Mammary epithelial cell (primary cell): ENCODE measurements at regions not wholly inside any gene's neighbourhood (a gene's known extent, or its start where the extent isn't known, plus 50 kb on each side); places are given as distances from the start of the nearest gene placed in this dataset.

ENCODE experiments used
- CTCF ChIP-seq, 2 donors: IDR thresholded peaks in 1 of 2; conservative IDR thresholded peaks in 1 of 2; 2 replicates each; pipeline ENCODE4 v1.5.1; 2011 to 2012; ENCODE audit warnings: inconsistent platforms in 2 of 2, low read length in 2 of 2, mild to moderate bottlenecking in 2 of 2, control low read depth in 1 of 2, low read depth in 1 of 2; ENCODE audit not compliant: insufficient read depth in 1 of 2; ENCODE audit errors: extremely low read depth in 1 of 2
- EZH2 ChIP-seq: IDR thresholded peaks from 2 replicates; pipeline ENCODE4 v1.6.1; 2012; ENCODE audit warnings: low read length, inconsistent platforms, borderline replicate concordance

DNA sequence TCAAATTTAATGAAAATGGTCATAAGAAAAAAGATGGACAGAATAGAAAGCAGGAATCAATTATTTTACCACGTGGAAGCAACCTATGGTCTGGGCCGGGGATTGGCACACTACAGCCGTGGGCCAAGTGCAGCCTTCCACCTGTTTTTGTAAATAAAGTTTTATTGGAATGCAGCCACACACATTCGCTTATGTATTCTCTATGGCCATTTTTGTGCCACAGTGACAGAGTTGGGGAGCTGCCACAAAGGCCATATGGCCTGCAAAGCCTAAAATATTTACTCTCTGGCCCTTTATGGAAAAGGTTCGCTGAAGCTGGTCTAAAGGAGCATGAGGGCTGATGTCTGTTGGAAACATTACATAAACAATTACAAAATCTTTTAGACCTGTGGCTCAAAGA lies 144.8 kb downstream of the TMCO5A start:
- TF ChIP-seq EZH2 (no peak), CTCF (conservative IDR thresholded peaks at IDR 0.05 in 1 of 2, IDR thresholded peaks at IDR 0.05 in 1 of 2; ENCODE audit: extremely low read depth in 1 of 2, insufficient read depth in 1 of 2, low read depth in 1 of 2, low read length in 2 of 2) (no peak)
